ENCODE measurements at regions not wholly inside any gene's neighbourhood (a gene's known extent, or its start where the extent isn't known, plus 50 kb on each side); places are given as distances from the start of the nearest gene placed in this dataset.

- TF ChIP-seq CTCF (IDR thresholded peaks at IDR 0.05; ENCODE audit: low read depth, low read length, missing input control): no peak
- no peak for TF ChIP-seq YY1 (IDR thresholded peaks at IDR 0.05)
- no peak for TF ChIP-seq GABPA (IDR thresholded peaks at IDR 0.05 in 1 of 2, conservative IDR thresholded peaks at IDR 0.05 in 1 of 2)
- no peak for TF ChIP-seq JUND (IDR thresholded peaks at IDR 0.05)
- no peak for TF ChIP-seq ATF3 (IDR thresholded peaks at IDR 0.05)
- TF ChIP-seq REST (IDR thresholded peaks at IDR 0.05): no peak
- TF ChIP-seq ZBTB33 (IDR thresholded peaks at IDR 0.05): no peak
- TF ChIP-seq TAF1 (conservative IDR thresholded peaks at IDR 0.05): no peak
- no peak for TF ChIP-seq RAD21 (IDR thresholded peaks at IDR 0.05)
- no peak for TF ChIP-seq SP1 (IDR thresholded peaks at IDR 0.05)
- TF ChIP-seq MAX (IDR thresholded peaks at IDR 0.05): no peak
These were observed 95.1 kb downstream of the OR5AK2 start for GRCh38 chr11:57083641-57084385.
